Stimulated activated CD4-positive, alpha-beta T cell treated with anti-CD3 and anti-CD28 coated beads, Interleukin-2, amount 100 ng/mL, for 48 hours (primary cell): ENCODE measurements at regions not wholly inside any gene's neighbourhood (a gene's known extent, or its start where the extent isn't known, plus 50 kb on each side); places are given as distances from the start of the nearest gene placed in this dataset.

ENCODE experiments used
- DNase-seq, 2 donors: peaks; one replicate each; pipeline ENCODE4 v3.0.0-alpha.2; 2020

- no peak for DNase-seq
These were observed 90.2 kb upstream of the SLC38A2 start for GRCh38 chr12:46462641-46463355.

- DNase-seq, result no peak
These were observed 89.5 kb upstream of the SLC38A2 start for GRCh38 chr12:46461907-46462640.

GRCh38 chr12:46461459-46461858, 88.9 kb upstream of the SLC38A2 start:
- no peak for DNase-seq

- no peak for DNase-seq
These were observed 88.2 kb upstream of the SLC38A2 start for GRCh38 chr12:46460682-46461210.

- DNase-seq, result no peak
These were observed 87.4 kb upstream of the SLC38A2 start for GRCh38 chr12:46459861-46460545.

GRCh38 chr12:46459111-46459510, 86.5 kb upstream of the SLC38A2 start:
- DNase-seq, result no peak

- no peak for DNase-seq
These were observed 86.0 kb upstream of the SLC38A2 start for GRCh38 chr12:46458500-46459102.

- DNase-seq, result no peak
These were observed 85.4 kb upstream of the SLC38A2 start for GRCh38 chr12:46457958-46458357.

- DNase-seq, result no peak
These were observed 84.1 kb upstream of the SLC38A2 start for GRCh38 chr12:46456356-46457334.

- DNase-seq, result no peak
These were observed 83.2 kb upstream of the SLC38A2 start for GRCh38 chr12:46455648-46456352.

GRCh38 chr12:46454981-46455380, 82.4 kb upstream of the SLC38A2 start:
- DNase-seq, result no peak

GRCh38 chr12:46453428-46453827, 80.9 kb upstream of the SLC38A2 start:
- DNase-seq, result no peak

- no peak for DNase-seq
These were observed 80.2 kb upstream of the SLC38A2 start for GRCh38 chr12:46452776-46453175.

- no peak for DNase-seq
These were observed 79.6 kb upstream of the SLC38A2 start for GRCh38 chr12:46452061-46452615.

- no peak for DNase-seq
These were observed 78.9 kb upstream of the SLC38A2 start for GRCh38 chr12:46451276-46452021.

- no peak for DNase-seq
These were observed 77.7 kb upstream of the SLC38A2 start for GRCh38 chr12:46450279-46450748.

GRCh38 chr12:46449856-46450255, 77.3 kb upstream of the SLC38A2 start:
- no peak for DNase-seq

- no peak for DNase-seq
These were observed 76.7 kb upstream of the SLC38A2 start for GRCh38 chr12:46449316-46449715.

GRCh38 chr12:46446645-46447044, 74.1 kb upstream of the SLC38A2 start:
- DNase-seq, result no peak
